HG03060 (cell line): ENCODE measurements at regions not wholly inside any gene's neighbourhood (a gene's known extent, or its start where the extent isn't known, plus 50 kb on each side); places are given as distances from the start of the nearest gene placed in this dataset.
"Not testable (repeated sequence)": the region's sequence is repeated elsewhere in the genome, so short reads cannot be mapped to it uniquely, and the experiment has no call there.

Experiments used
- ATAC-seq: cut with Tn5 transposase; IDR thresholded peaks from one replicate; pipeline ENCODE4 v1.9.1; 2021; ENCODE audit warnings: low read depth, moderate number of reproducible peaks; ENCODE audit not compliant: unreplicated experiment

GRCh38 chr20:53778736-53779135 is 185.1 kb upstream of the ZNF217 start:
- no peak for ATAC-seq

DNA sequence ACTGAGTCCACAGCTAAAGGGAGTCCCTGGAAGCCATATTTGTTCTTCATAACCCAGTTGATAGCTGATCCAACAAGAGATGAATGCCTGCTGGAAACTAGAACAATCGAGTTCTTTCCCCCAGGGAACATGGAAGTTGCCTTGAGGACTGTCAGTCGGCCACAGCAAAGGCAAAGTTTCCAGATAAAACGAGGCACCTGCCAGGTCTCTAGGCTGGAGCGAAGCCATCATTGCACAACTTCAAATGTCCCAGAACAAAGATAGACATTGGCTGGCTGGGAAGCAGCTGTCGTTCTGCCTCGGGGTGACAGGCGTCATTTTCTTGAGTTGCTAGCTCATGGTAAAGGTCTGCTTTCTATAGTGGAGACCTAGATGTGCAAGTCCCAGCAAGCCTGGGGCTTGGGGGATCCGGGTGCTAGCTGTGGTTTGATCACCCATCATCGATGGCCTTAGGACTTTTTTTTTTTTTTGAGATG is 184.4 kb upstream of the ZNF217 start:
- no peak for ATAC-seq

DNA sequence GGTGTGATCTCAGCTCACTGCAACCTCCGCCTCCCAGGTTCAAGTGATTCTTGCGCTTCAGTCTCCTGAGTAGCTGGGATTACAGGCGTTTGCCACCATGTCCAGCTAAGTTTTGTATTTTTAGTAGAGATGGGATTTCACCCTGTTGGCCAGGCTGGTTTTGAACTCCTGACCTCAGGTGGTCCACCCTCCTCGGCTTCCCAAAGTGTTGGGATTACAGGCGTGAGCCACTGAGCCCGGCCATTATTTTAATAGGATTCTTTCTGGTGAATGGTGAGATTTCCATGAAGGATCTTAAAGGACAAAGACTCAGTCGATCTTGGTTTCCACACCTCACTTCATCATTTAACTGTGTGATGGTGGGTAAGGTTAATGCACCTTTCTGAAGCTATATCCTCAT is 183.8 kb upstream of the ZNF217 start:
- not testable (repeated sequence) for ATAC-seq

- ATAC-seq: no peak
These were observed 183.2 kb upstream of the ZNF217 start for GRCh38 chr20:53776858-53777257.

DNA sequence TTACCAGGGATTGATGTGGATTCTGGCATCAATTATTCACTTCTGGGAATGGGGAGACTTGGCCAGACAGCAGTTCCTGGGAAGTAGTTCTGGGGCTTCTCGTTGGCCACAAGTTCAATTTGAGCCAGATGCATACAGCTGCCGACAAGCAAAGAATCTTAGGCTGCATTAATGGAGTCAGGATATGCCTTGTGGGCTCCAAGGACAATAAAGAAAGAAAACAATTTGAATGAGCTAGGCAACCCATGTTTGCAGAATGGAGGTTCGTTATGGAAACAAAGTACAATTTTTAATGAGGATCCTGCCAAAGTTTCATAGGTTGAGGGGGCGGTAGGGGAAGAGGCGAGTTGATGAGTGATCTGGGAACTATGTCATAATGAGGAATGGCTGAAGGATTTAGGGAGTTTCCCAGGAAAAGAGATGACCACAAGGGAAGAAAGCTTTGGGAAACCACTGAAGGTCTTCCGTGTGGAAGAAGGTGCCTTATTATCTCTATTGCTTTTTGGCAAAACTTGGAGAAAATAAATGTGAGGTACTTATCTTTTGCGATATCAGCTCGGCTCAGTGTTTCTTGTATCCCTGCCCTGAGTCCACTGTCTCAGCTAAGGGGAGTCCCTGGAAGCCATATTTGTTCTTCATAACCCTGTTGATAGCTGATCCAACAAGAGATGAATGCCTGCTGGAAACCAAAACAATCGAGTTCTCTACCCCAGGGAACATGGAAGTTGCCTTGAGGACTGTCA is 181.0 kb upstream of the ZNF217 start:
- ATAC-seq: no peak

DNA sequence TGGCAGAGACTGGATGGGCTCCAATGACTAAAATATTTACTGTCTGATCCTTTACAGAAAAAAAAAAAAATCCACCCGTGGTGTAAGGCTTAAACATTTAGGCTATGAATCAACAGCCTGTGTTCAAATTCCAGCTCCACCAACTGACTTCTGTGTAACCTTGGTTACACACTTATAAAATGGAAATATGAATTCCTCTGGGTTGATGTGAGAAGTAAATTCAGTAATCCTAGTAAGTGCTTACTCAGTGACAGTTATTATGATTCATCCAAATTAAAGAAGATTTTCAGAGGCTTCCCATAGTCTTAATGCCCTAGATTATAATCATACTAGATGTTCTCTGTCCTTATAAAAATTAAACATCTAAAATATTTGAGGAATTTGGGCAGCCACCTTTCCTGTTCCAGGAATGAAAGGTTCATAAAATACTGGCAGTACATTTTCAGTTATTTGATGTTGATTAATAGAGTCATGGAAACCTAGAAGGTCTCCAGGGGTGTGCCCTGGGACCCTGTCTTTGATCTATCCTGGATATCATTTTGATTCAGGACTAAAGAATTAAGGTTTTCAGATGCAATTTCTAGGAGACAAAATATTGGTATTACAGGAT is 180.3 kb upstream of the ZNF217 start:
- ATAC-seq: no peak

GRCh38 chr20:53773066-53773791 is 179.6 kb upstream of the ZNF217 start:
- ATAC-seq: not testable (repeated sequence)

DNA sequence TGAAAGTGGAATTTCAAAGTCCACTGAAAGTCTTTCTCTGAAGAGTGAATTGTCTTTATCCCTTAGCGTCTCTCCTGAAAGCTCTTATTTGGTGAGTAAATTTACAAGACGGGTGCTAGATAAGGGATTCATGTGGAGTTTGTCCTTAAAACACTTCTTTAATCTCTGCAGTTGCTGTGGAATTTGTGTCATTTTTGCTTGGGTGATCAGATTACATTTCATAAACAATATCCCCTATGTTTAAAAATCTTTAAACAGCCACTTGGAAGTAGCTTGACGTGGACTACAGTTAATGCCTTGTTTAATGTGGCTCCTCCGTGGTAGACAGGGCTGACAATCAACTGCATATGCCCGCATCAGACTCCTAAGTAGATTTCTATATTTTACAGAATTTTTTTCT is 175.4 kb upstream of the ZNF217 start:
- ATAC-seq: no peak

- no peak for ATAC-seq
These were observed 174.7 kb upstream of the ZNF217 start for GRCh38 chr20:53768329-53768728.

GRCh38 chr20:53767206-53767930 is 173.7 kb upstream of the ZNF217 start:
- no peak for ATAC-seq

GRCh38 chr20:53764415-53764800 is 170.8 kb upstream of the ZNF217 start:
- no peak for ATAC-seq

GRCh38 chr20:53763707-53764414 is 170.2 kb upstream of the ZNF217 start:
- ATAC-seq: no peak

DNA sequence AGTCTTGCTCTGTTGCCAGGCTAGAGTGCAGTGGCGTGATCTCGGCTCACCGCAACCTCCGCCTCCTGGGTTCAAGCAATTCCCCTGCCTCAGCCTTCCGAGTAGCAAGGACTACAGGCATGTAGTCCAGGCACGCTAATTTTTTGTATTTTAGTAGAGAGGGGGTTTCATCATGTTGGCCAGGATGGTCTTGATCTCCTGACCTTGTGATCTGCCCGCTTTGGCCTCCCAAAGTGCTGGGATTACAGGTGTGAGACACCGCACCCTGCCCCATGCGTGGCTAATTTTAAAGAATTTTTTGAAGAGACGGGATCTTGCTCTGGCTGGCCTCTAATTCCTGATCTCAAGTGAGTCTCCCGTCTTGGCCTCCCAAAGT is 168.8 kb upstream of the ZNF217 start:
- not testable (repeated sequence) for ATAC-seq

GRCh38 chr20:53760025-53760441 is 166.4 kb upstream of the ZNF217 start:
- peak; percentile 56 for ATAC-seq

DNA sequence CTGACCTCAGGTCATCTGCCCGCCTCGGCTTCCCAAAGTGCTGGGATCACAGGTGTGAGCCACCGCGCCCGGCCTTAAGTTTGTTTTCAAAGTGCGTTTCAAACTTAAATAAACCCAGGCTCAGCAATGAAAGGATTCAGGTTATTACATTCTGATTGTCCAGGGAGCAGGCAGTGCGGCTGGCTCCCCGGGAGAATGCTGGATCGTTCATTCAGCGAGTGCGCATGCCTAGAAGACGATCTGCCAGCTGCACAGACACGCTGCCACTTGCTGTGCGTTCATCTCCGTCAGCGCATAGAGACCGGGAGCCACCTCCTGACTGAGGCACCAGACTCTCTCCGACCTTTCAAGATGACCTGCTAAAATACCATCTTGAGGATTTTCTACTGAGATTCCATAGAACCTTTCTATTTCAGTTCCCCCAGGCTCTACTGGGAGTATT is 163.9 kb upstream of the ZNF217 start:
- no peak for ATAC-seq

GRCh38 chr20:53755733-53756531 is 162.3 kb upstream of the ZNF217 start:
- ATAC-seq: no peak

DNA sequence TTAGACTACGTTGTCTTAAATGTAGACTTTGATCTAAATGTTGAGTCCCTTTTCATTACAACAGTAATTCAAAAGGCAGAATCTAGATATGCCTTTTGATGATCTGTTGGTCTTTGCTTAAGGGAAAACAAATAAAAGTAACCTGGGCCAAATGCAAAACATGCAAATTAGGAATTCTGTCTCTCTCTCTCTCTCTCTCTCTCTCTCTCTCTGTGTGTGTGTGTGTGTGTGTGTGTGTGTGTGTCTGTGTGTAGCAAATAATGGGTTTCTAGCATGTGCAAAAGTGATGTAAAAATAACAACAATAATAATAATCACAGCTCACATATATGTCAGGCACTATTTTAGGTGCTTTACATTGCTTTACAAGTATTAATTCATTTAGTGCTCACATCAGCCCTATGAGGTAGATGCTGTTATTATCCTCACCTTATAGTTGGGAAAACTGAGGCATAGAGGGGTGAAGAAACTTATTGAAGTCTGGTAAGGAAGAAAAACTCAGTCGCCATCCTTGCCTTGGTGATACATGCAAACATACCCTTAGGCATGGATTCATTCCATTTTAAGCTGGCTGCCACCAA is 160.3 kb upstream of the ZNF217 start:
- ATAC-seq: no peak

DNA sequence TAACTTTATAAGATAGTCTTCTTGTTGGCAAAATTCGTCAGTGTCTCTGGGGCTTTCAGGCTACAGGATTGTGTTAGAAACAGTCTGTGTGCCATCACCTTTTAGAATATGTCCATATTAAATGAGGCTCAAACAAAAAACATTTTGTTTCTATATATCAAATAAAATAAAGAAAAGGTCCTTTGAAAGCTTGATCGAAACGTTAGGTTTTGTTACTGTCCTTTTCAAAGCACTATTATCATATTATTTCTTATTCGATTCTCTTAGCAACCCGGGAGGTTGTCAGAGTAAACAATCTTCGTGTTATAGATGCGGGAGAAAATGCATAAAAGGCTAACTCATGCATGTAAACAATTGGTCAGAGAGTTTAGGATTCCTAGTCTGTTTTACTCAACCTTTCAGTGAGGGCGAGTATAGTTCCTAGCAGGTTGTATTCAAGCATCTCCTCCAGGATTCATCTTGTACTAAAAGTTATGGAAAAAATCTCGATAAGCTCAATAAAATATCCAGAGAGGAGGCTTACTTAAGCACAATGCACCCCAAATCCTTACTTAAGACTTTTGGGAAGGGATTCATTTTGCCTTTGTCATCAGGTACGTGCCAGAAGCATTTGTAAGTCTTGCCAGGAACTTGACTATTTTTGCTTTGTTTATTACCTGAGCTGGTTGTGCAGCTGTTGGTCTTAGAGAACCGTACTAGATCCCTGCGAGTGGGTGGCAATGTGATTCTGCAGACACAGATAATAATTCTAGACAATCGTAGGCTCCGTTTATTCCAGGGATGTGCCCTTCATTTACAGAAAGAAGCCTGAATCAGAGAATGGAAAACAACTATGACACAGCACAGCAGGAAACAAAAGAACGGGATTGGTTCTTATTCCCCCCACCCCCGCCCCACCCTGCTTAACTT is 159.6 kb upstream of the ZNF217 start:
- ATAC-seq: no peak
